Right forelimb (tissue), 1 donor: ENCODE measurements at regions not wholly inside any gene's neighbourhood (a gene's known extent, or its start where the extent isn't known, plus 50 kb on each side); places are given as distances from the start of the nearest gene placed in this dataset.
"Not testable (repeated sequence)": the region's sequence is repeated elsewhere in the genome, so short reads cannot be mapped to it uniquely, and the experiment has no call there.

ENCODE experiments used
- DNase-seq: peaks from one replicate; pipeline ENCODE4 v3.0.0-alpha.2; 2018

- DNase-seq = no peak
Measured at GRCh38 chr11:88061111-88061510, 114.1 kb downstream of the RAB38 start.

- no peak for DNase-seq
Measured at GRCh38 chr11:88059326-88059725, 115.9 kb downstream of the RAB38 start.

GRCh38 chr11:88051396-88051795 is 123.8 kb downstream of the RAB38 start:
- DNase-seq = no peak

GRCh38 chr11:88050247-88050646 is 125.0 kb downstream of the RAB38 start:
- DNase-seq = no peak

GRCh38 chr11:88045288-88045687 is 130.0 kb downstream of the RAB38 start:
- not testable (repeated sequence) for DNase-seq

- not testable (repeated sequence) for DNase-seq
Measured at GRCh38 chr11:88044658-88045057, 130.6 kb downstream of the RAB38 start.

GRCh38 chr11:88043149-88043548 is 132.1 kb downstream of the RAB38 start:
- DNase-seq = no peak

GRCh38 chr11:88042647-88043046 is 132.6 kb downstream of the RAB38 start:
- no peak for DNase-seq

- DNase-seq = no peak
Measured at GRCh38 chr11:88042238-88042637, 133.0 kb downstream of the RAB38 start.

- DNase-seq = no peak
Measured at GRCh38 chr11:88041679-88042078, 133.6 kb downstream of the RAB38 start.

- DNase-seq = no peak
Measured at GRCh38 chr11:88040148-88040496, 135.1 kb downstream of the RAB38 start.

GRCh38 chr11:88039476-88040147 is 135.6 kb downstream of the RAB38 start:
- no peak for DNase-seq

- DNase-seq = no peak
Measured at GRCh38 chr11:88038063-88038462, 137.2 kb downstream of the RAB38 start.

GRCh38 chr11:88036701-88037100 is 138.5 kb downstream of the RAB38 start:
- DNase-seq = no peak

- DNase-seq = no peak
Measured at GRCh38 chr11:88035271-88035670, 140.0 kb downstream of the RAB38 start.

GRCh38 chr11:88017666-88018065 is 157.6 kb downstream of the RAB38 start:
- DNase-seq = no peak

GRCh38 chr11:88016392-88017170 is 158.7 kb downstream of the RAB38 start:
- peak; percentile 52 for DNase-seq

GRCh38 chr11:88015170-88015569 is 160.1 kb downstream of the RAB38 start:
- DNase-seq = no peak

- DNase-seq = no peak
Measured at GRCh38 chr11:88013508-88014065, 161.7 kb downstream of the RAB38 start.

GRCh38 chr11:88012456-88012855 is 162.8 kb downstream of the RAB38 start:
- no peak for DNase-seq

GRCh38 chr11:87976009-87976408 is 199.2 kb downstream of the RAB38 start:
- DNase-seq = no peak

GRCh38 chr11:87974797-87975196 is 200.4 kb downstream of the RAB38 start:
- DNase-seq = no peak

- no peak for DNase-seq
Measured at GRCh38 chr11:87972133-87972532, 203.1 kb downstream of the RAB38 start.

GRCh38 chr11:87971354-87971753 is 203.9 kb downstream of the RAB38 start:
- DNase-seq = no peak
